DOHH2 (cell line): ENCODE measurements at regions not wholly inside any gene's neighbourhood (a gene's known extent, or its start where the extent isn't known, plus 50 kb on each side); places are given as distances from the start of the nearest gene placed in this dataset.

Source experiments
- EZH2phosphoT487 ChIP-seq: fragments of 200-600 bp; sonication (generic); IDR thresholded peaks from 2 replicates; pipeline ENCODE4 v1.6.1; 2017; ENCODE audit warnings: borderline replicate concordance, mild to moderate bottlenecking, antibody characterized with exemption, low read length, moderate library complexity, mixed read lengths
- TF ChIP-seq, protein P1 (sequence below): fragments of 200-600 bp; sonication (generic); IDR thresholded peaks from one replicate; pipeline ENCODE4 v1.5.1; 2014; ENCODE audit warnings: antibody characterized with exemption, mild to moderate bottlenecking, low read depth, low read length; ENCODE audit not compliant: poor library complexity, severe bottlenecking

- TF ChIP-seq, protein P1, sequence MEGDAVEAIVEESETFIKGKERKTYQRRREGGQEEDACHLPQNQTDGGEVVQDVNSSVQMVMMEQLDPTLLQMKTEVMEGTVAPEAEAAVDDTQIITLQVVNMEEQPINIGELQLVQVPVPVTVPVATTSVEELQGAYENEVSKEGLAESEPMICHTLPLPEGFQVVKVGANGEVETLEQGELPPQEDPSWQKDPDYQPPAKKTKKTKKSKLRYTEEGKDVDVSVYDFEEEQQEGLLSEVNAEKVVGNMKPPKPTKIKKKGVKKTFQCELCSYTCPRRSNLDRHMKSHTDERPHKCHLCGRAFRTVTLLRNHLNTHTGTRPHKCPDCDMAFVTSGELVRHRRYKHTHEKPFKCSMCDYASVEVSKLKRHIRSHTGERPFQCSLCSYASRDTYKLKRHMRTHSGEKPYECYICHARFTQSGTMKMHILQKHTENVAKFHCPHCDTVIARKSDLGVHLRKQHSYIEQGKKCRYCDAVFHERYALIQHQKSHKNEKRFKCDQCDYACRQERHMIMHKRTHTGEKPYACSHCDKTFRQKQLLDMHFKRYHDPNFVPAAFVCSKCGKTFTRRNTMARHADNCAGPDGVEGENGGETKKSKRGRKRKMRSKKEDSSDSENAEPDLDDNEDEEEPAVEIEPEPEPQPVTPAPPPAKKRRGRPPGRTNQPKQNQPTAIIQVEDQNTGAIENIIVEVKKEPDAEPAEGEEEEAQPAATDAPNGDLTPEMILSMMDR, result no peak
- TF ChIP-seq EZH2phosphoT487, result no peak
Measured at GRCh38 chr6:9112544-9112943, 677.2 kb upstream of the SLC35B3 start.
